ENCODE measurements at regions not wholly inside any gene's neighbourhood (a gene's known extent, or its start where the extent isn't known, plus 50 kb on each side); places are given as distances from the start of the nearest gene placed in this dataset.

DNA sequence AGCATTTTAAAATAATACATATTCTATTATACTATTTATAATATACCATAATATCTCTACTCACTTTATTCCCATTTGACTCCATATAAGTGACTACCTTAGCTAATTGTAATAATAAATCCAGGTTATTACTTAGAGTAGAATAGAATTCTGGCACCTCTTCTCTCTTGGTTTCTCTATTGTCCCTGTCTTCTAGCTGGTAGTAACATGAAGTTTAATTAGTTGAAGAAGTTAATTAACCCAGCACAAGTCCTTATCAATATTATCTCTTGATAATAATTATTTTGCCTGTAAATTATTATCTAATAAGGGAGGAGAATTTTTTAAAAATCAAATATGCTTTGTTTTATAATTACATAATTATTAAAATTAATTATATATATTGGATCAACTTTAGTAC lies 1571.2 kb upstream of the PRR20A start:
- TF ChIP-seq, protein P1, sequence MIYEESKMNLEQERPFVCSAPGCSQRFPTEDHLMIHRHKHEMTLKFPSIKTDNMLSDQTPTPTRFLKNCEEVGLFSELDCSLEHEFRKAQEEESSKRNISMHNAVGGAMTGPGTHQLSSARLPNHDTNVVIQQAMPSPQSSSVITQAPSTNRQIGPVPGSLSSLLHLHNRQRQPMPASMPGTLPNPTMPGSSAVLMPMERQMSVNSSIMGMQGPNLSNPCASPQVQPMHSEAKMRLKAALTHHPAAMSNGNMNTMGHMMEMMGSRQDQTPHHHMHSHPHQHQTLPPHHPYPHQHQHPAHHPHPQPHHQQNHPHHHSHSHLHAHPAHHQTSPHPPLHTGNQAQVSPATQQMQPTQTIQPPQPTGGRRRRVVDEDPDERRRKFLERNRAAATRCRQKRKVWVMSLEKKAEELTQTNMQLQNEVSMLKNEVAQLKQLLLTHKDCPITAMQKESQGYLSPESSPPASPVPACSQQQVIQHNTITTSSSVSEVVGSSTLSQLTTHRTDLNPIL (CRISPR knock-in tag; IDR thresholded peaks at IDR 0.05; ENCODE audit: low read depth), result no peak
- TF ChIP-seq ISL1 (CRISPR knock-in tag; IDR thresholded peaks at IDR 0.05) (no peak), ZC3H10 (CRISPR knock-in tag; IDR thresholded peaks at IDR 0.05) (no peak)
